Adrenal gland (tissue), 9 donors: ENCODE measurements at regions not wholly inside any gene's neighbourhood (a gene's known extent, or its start where the extent isn't known, plus 50 kb on each side); places are given as distances from the start of the nearest gene placed in this dataset.

Experiments used
- DNase-seq, 7 donors: peaks; one replicate each; pipeline ENCODE4 v3.0.0-alpha.2; 2019 to 2020
- H3K27ac ChIP-seq, 5 donors: fragments of 200-600 bp; sonication (generic) in 4 of 5; 1 replicate in 3 of 5; 2 replicates in 2 of 5; pipeline versions ENCODE4 v1.5.1 to v1.8.0; 2016 to 2020; ENCODE audit warnings: mild to moderate bottlenecking in 1 of 5
- H3K27me3 ChIP-seq: fragments of 200-600 bp; 2 replicates; pipeline ENCODE4 v1.8.0; 2021
- H3K36me3 ChIP-seq, 2 donors: fragments of 200-600 bp; replicated peaks in 1 of 2; 1 replicate in 1 of 2; 2 replicates in 1 of 2; pipeline versions ENCODE4 v1.5.1 to v1.8.0; 2018 to 2022
- H3K4me1 ChIP-seq, 2 donors: fragments of 200-600 bp; replicated peaks in 1 of 2; 1 replicate in 1 of 2; 2 replicates in 1 of 2; pipeline versions ENCODE4 v1.5.1 to v1.8.0; 2018 to 2021
- H3K4me3 ChIP-seq, 4 donors: fragments of 200-600 bp; sonication (generic) in 3 of 4; one replicate each; pipeline ENCODE4 v1.5.1; 2016 to 2018
- H3K9me3 ChIP-seq, 3 donors: fragments of 200-600 bp; sonication (generic) in 1 of 3; replicated peaks in 1 of 3; 1 replicate in 2 of 3; 2 replicates in 1 of 3; pipeline versions ENCODE4 v1.5.1 to v1.8.0; 2016 to 2021
- CTCF ChIP-seq, 6 experiments: fragments of 450-650 bp in 4 of 6; fragments of 200-600 bp in 2 of 6; sonication (generic) in 1 of 6; IDR thresholded peaks; 1 replicate in 5 of 6; 2 replicates in 1 of 6; pipeline versions ENCODE4 v1.5.1 to v1.8.0; 2016 to 2021; ENCODE audit warnings: antibody characterized with exemption in 6 of 6, mild to moderate bottlenecking in 2 of 6, moderate library complexity in 1 of 6
- POLR2A ChIP-seq, 2 donors: fragments of 450-650 bp; IDR thresholded peaks; one replicate each; pipeline ENCODE4 v1.6.1; 2017; ENCODE audit warnings: antibody characterized with exemption in 2 of 2, mild to moderate bottlenecking in 2 of 2, moderate library complexity in 1 of 2
- WGBS, 4 donors: extraction: QIAGEN DNeasy Blood & Tissue Kit in 2 of 4; methylation state at CpG; one replicate each; pipeline versions ENCODE4 v1.1.5 to v1.1.7; 2013 to 2017; 5-methylcytosine and 5-hydroxymethylcytosine counted together
- intact Hi-C, 2 donors: fragments of 100-400 bp; cut with DNase I; formaldehyde crosslinking; loops; one replicate each; pipeline versions ENCODE4 v1.14.1 to v1.15.0; 2022 to 2023
- donor health status: healthy with polysubstance abuse.
- donor health status: Bipolar disorder and iron deficiency.
- donor health status: DM: yes; HTN: yes; CAD: no.
- donor health status: DM: no; HTN: no; CAD: no.
- donor health status: DM: no; HTN: no; CAD: no.

- DNase-seq, result no peak
- no peak overlapping the region for H3K27ac ChIP-seq
- no peaks in the 10 kb centered on the region for H3K36me3 ChIP-seq
- H3K4me1 ChIP-seq, result peaks cover 0 to 5% of the 10 kb centered on the region in 2 donors
- no peak for TF ChIP-seq CTCF (IDR thresholded peaks at IDR 0.05)
- TF ChIP-seq POLR2A (IDR thresholded peaks at IDR 0.05), result no peak
- no peaks in the 10 kb centered on the region for H3K27me3 ChIP-seq
- intact Hi-C loops, result no loop called here
- H3K9me3 ChIP-seq, result peaks cover 0 to 3% (median 0%) of the 10 kb centered on the region in 3 donors
- H3K4me3 ChIP-seq, result no peak overlapping the region
- 54 to 77% (median 60%) methylated on average over 2 of the region's 2 CpGs for WGBS, 4 donors
These were observed 204.6 kb upstream of the CD180 start for GRCh38 chr5:67401172-67401571.

- intact Hi-C loops, result no loop called here
- H3K27me3 ChIP-seq, result no peaks in the 10 kb centered on the region
- no peak overlapping the region for H3K4me3 ChIP-seq
- 48 to 60% (median 55%) methylated on average over 3 of the region's 3 CpGs for WGBS, 4 donors
- peaks cover 0 to 7% of the 10 kb centered on the region in 2 donors for H3K4me1 ChIP-seq
- H3K36me3 ChIP-seq, result no peaks in the 10 kb centered on the region
- TF ChIP-seq POLR2A (IDR thresholded peaks at IDR 0.05), result no peak
- TF ChIP-seq CTCF (IDR thresholded peaks at IDR 0.05), result no peak
- no peak overlapping the region for H3K27ac ChIP-seq
- H3K9me3 ChIP-seq, result peaks cover 0 to 3% (median 0%) of the 10 kb centered on the region in 3 donors
- DNase-seq, result no peak
These were observed 204.2 kb upstream of the CD180 start for GRCh38 chr5:67400752-67401151.

GRCh38 chr5:67395790-67396418 lies 199.3 kb upstream of the CD180 start:
- 52 to 63% (median 54%) methylated on average over 2 of the region's 2 CpGs for WGBS, 4 donors
- TF ChIP-seq CTCF (IDR thresholded peaks at IDR 0.05), result peak in 1 of 6 experiments; percentile 11
- TF ChIP-seq POLR2A (IDR thresholded peaks at IDR 0.05), result no peak
- Histone ChIP-seq H3K36me3 (no peaks in the 10 kb centered on the region), H3K27ac (no peak overlapping the region), H3K9me3 (peaks cover 0 to 3% (median 0%) of the 10 kb centered on the region in 3 donors), H3K4me3 (no peak overlapping the region), H3K27me3 (no peaks in the 10 kb centered on the region), H3K4me1 (peaks cover 0 to 3% of the 10 kb centered on the region in 2 donors)
- no peak for DNase-seq
- intact Hi-C loops, result no loop called here

GRCh38 chr5:67393211-67393610 lies 196.6 kb upstream of the CD180 start:
- H3K27ac ChIP-seq, result no peak overlapping the region
- DNase-seq, result no peak
- no peak overlapping the region for H3K4me3 ChIP-seq
- no peaks in the 10 kb centered on the region for H3K27me3 ChIP-seq
- no peaks in the 10 kb centered on the region for H3K9me3 ChIP-seq
- TF ChIP-seq POLR2A (IDR thresholded peaks at IDR 0.05), result no peak
- TF ChIP-seq CTCF (IDR thresholded peaks at IDR 0.05), result no peak
- peaks cover 0 to 3% of the 10 kb centered on the region in 2 donors for H3K4me1 ChIP-seq
- no peaks in the 10 kb centered on the region for H3K36me3 ChIP-seq
- intact Hi-C loops, result no loop called here
